ENCODE measurements at regions not wholly inside any gene's neighbourhood (a gene's known extent, or its start where the extent isn't known, plus 50 kb on each side); places are given as distances from the start of the nearest gene placed in this dataset.

- DNase-seq, result no peak
Measured at GRCh38 chr1:221900678-221901077, 158.8 kb upstream of the DUSP10 start.

DNA sequence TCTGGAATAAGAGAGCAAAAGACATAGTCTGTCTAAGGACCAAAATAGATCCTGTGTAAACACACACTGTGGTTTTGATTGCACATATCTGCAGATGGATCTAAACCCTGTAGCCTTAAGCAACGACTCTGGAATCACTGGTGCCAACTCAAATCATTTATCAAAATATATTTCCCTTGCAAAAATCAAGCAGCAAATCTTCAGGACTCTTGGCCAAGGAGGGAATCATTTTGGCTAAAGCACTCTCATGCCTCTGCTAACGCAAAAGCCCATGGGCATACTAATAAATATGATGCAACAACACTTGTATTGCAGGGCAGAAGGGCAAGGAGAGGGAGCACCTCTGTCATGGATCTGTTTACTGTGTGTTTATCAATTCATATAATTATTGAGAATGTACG, 155.4 kb upstream of the DUSP10 start:
- no peak for DNase-seq

- no peak for DNase-seq
Measured at GRCh38 chr1:221892301-221892830, 150.5 kb upstream of the DUSP10 start.

- DNase-seq, result no peak
Measured at GRCh38 chr1:221891708-221892107, 149.8 kb upstream of the DUSP10 start.

DNA sequence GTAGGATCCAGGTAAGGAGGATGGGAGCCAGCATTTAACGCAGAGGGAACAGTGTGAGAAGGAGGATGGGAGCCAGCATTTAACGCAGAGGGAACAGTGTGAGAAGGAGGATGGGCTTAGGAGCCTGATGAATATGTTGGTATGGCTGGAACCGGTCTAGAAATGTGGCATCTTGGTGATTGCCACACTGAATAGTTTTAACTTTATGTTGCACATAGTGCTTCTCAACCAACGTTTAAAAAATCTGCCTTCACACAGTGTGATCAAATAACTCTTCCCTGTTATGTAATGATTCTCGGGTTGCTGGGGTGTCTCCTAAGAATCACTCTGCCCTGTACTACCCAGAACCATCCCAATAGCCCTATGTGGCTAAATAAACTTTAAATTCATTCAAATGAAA, 146.9 kb upstream of the DUSP10 start:
- no peak for DNase-seq

GRCh38 chr1:221888218-221888617, 146.3 kb upstream of the DUSP10 start:
- DNase-seq, result no peak

- no peak for DNase-seq
Measured at GRCh38 chr1:221887758-221888157, 145.9 kb upstream of the DUSP10 start.

DNA sequence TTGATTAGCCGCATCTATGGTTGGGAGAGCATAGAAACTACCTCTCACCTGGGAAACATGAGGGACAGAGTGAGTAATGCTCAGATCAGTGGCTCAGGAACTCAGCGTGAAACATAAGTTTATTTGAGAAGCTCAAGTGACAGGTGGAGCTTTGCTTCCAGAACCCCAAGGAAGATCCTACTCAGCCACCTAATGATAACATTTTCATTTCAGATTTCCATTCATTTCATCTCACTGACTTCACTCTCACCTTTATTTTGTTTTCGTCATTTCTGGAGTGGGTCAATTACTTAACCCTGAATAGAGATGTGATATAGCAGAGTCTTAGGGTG, 145.5 kb upstream of the DUSP10 start:
- no peak for DNase-seq

DNA sequence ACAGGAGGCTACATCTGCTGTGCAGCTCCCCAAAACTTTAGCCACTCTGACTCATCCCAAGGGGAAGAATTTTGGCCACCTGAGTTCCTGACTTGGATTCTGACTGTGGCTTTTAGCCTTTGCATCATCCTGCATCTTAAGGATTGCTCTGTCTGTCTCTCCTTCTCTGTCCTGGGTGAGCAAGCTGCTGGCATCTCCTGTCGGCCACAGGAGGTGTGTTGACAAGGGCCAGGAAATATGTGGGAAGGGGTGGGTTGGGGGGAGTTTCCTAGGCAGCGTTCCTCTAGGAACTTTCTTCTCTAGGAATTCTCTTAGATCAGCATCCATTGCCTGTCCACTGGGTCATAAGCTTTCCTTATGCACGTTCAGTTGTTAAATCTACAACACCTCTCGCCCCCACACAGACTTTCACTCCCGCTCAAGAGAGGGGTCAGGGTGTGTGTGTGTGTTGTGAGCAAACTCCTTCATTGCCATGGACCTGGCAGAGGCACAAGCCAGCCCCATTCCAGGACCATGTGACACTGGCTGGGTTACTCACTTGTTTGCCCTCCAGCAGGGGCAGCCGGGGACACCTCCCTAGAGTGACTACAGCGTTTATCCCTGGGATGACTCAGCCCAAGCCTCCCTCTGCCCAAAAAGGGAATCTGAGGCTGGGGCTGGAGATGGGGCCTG, 145.0 kb upstream of the DUSP10 start:
- DNase-seq, result peak; percentile 65

DNA sequence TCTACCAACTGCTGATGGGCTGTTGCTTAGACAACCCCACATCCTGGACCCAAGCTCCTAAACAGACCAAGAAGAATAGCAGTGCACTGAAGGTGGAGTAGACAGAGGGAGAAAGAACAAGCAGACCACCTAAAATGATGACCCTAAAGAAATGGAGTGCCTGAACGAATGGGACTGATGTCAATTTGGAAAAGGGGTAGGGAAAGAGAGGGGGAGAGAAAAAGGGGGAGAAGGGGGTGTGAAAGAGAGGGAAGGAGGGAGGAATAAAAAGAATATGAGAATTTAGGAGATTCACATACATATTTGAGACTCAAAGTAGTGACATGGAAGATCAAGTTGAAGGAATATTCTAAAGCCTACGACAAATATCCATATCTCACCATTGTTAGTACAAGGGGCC, 144.4 kb upstream of the DUSP10 start:
- no peak for DNase-seq

- no peak for DNase-seq
Measured at GRCh38 chr1:221884821-221885220, 142.9 kb upstream of the DUSP10 start.

GRCh38 chr1:221881805-221882581, 140.1 kb upstream of the DUSP10 start:
- no peak for DNase-seq

DNA sequence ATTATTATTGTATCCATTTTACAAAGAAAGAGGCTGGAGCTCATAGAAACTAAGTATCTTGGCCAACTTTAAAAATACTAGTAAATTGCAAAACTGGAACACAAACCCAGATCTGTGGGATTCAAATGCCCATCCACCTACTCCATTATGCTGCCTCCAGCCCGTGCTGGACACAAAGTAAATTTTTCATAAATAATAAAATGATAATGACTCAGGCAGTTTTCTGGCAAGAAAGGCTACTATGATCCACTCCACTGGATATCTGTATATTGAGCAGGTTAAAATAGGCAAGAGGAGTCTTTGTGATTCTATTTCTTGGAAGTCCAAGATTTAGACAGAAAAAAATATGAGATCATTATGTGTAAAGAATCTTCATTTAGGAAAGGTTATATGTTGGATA, 138.3 kb upstream of the DUSP10 start:
- no peak for DNase-seq

- no peak for DNase-seq
Measured at GRCh38 chr1:221878134-221878533, 136.2 kb upstream of the DUSP10 start.

DNA sequence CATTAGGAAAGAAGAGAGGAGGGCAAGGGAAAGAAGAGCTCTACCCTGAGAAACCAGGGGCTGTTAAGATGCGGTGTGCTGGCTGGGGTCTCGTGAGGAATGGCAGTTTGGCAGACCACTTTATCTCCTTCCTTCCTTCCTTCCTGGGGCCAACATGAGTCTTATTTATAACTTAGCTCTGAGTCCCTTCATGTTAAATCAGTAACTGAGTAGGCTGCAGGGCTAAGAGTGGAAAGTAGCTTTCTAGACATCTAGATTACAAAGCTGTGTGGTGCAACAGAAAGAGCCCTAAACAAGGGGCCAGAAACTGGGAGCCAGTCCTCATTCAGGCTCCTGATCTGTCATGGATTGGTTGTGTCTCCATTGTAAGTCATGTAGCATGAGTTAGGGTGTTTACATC, 135.4 kb upstream of the DUSP10 start:
- DNase-seq, result no peak

DNA sequence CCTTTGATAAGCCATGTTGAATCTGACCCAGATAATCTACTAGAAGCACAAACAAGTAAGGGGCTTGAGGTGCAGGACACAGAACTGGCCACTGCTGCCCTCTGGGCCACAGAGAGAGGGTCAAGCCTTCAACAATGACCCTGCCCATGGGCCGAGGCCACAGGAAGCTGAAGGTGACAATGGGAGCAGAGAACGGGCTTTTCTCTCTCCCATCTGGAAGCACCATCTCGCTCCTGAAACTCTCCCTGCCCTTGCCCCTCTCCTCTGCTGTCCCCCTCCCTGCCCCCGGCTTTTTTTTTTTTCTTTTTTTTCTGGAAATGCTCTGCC, 133.1 kb upstream of the DUSP10 start:
- DNase-seq, result no peak

DNA sequence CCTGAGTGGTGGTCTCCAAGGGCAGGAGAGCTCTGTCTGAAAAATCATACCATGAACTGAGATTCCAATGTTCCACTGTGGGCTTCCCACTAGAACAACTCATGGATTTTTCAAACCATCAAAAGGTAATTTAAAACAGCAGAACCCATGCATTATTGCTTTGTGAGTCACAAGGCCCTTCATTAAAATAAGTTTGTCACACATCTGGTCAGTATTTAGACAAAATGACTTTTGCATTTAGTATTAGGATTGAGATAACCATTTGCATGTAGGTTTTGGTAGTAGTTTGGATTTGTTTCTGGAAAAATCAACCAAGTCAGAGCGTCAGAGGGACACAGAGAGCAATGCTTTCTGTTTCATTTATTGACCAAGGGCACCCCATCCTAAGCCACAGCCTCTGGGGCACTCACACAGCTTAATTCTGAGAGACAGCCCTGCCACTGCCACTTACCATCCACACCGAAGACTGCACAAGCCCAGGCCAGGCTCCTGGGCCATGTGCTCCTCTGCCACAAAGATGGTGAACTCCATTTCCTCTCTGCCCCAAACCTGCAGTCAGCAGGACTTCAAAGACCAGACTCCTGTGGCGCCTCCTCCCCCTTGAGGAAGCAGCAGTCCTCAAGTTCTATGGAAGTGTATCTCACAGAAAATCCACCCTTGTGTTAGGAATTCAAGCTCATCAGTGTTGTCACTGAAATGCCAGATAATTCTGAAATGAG, 132.6 kb upstream of the DUSP10 start:
- DNase-seq, result no peak

DNA sequence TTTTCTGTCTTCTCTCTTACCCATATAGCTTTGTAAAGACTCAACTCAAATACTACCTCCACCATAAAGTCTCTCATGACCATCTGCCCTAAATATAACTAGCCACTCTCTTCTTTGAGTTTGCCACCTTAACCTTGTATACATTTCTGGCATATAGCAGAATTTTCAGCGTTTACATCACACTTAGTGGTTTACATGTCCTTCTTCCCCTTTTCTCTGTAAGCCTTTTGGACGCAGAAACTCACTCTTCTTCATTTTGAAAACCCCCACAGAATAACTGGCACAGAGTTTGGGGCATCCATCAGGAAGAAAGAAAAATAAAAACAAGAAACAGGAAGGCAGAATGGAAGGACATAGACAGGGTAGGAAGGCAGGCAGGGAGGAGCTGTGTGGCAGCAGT, 131.8 kb upstream of the DUSP10 start:
- DNase-seq, result no peak

- DNase-seq, result no peak
Measured at GRCh38 chr1:221871056-221871455, 129.2 kb upstream of the DUSP10 start.

DNA sequence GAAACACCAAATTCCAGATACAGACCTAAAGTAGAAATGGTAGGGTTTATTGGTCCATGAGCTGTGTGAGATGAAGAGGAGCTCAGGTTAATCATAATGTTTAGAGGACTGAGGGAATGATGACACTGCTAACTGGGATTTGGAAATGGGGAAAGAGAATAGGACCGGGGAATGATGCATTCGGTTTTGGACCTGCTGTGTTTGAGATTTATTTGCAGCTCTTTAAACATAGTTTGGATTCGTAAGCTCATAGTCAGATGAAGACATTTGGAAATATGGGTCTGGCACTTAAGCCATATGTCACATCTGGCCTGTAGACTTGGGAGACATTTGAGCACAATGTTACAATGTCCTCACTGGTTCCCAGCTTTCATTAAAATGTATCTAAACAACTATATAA, 127.9 kb upstream of the DUSP10 start:
- no peak for DNase-seq

- no peak for DNase-seq
Measured at GRCh38 chr1:221868593-221869303, 126.9 kb upstream of the DUSP10 start.

DNA sequence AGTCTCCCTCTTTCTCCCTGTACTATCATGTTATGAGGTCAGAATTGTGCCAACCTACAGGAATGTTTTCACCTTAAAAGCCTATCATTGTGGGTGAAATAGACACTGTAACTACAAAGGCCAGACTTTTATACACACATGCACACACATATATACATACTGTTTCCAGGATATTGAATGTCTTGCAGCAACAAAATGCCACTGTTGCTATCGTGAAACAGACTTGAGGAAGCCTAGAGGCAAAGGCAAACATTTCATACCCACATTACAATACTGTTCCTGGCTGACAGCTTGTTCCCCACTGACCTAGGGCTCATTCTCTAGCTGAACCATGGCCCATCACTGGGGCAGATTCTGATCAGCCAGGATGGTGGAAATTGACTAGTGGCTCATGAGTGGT, 125.1 kb upstream of the DUSP10 start:
- DNase-seq, result no peak

DNA sequence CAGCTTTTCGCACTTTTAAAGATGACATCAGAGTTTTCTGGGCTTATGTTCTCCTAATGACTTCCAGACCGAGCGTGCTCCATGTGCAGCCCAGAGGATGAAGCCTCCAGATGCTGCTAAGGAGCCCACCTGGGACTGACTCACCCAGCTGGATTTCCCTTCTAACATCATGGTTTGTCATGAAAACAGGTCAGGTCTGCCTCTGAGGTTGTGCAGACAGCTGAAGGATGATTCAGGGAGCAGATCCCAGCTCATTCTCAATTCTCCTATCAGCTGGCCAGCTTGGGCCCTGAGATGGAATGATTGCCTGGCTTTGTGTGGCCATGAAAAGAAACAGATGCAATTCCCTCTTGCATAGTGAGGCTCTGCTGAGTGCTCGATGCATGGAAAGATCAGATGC, 123.9 kb upstream of the DUSP10 start:
- DNase-seq, result no peak

DNA sequence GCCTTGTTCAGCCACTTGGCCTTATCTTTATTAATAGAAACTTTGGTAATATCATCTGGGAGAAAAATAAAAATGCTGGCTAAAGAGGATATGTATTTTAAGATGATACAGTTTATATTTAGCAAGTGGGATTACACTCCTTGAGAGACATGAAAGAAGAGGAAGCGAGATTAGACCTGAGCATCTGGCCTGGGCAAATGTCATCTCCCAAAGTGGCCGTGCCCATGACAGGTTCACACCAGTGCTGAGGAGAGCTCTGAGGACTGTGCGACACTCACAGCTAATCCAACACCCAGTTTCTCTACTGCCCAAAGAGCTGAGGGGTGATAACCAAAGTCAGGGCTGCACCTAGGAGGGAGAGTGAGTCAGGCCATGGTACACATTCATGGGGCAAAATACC, 121.7 kb upstream of the DUSP10 start:
- DNase-seq, result no peak

Measured in SHP77 treated with DMSO at 0.1 percent for 48 hours (cell line).